LNCaP clone FGC (cell line): ENCODE measurements at regions not wholly inside any gene's neighbourhood (a gene's known extent, or its start where the extent isn't known, plus 50 kb on each side); places are given as distances from the start of the nearest gene placed in this dataset.
A peak's percentile ranks its signal among the peaks of the same experiment; 100 is the strongest.

ENCODE experiments used
- DNase-seq: peaks from one replicate; pipeline ENCODE4 v3.0.0-alpha.2; 2011; ENCODE audit warnings: low read depth
- H3K4me3 ChIP-seq: 2 replicates; pipeline ENCODE4 v1.5.1; 2011; ENCODE audit warnings: mild to moderate bottlenecking, low read depth, low read length, control low read depth
- CTCF ChIP-seq: IDR thresholded peaks from 2 replicates; pipeline ENCODE4 v1.5.1; 2012; ENCODE audit warnings: mild to moderate bottlenecking; ENCODE audit not compliant: control insufficient read depth, insufficient read depth; ENCODE audit errors: extremely low read depth

GRCh38 chr17:27376637-27377547, 79.4 kb upstream of the KSR1 start:
- TF ChIP-seq CTCF: no peak
- H3K4me3 ChIP-seq: no peak overlapping the region
- no peak for DNase-seq

- TF ChIP-seq CTCF: no peak
- no peak overlapping the region for H3K4me3 ChIP-seq
- no peak for DNase-seq
Observed at GRCh38 chr17:27378482-27379175, 77.6 kb upstream of the KSR1 start.

- no peak for TF ChIP-seq CTCF
- H3K4me3 ChIP-seq: peak overlapping the region; percentile 10; the same call in 1 of the 2 replicates
- DNase-seq: no peak
Observed at GRCh38 chr17:27379888-27380533, 76.2 kb upstream of the KSR1 start.

GRCh38 chr17:27380551-27380950, 75.7 kb upstream of the KSR1 start:
- no peak for DNase-seq
- no peak for TF ChIP-seq CTCF
- H3K4me3 ChIP-seq: peak overlapping the region; percentile 10; the same call in 1 of the 2 replicates

GRCh38 chr17:27381007-27381501, 75.2 kb upstream of the KSR1 start:
- no peak for DNase-seq
- H3K4me3 ChIP-seq: no peak overlapping the region
- TF ChIP-seq CTCF: peak; percentile 76

- H3K4me3 ChIP-seq: no peak overlapping the region
- no peak for DNase-seq
- TF ChIP-seq CTCF: no peak
Observed at GRCh38 chr17:27382025-27382424, 74.2 kb upstream of the KSR1 start.
